ENCODE measurements at regions not wholly inside any gene's neighbourhood (a gene's known extent, or its start where the extent isn't known, plus 50 kb on each side); places are given as distances from the start of the nearest gene placed in this dataset.
"Not testable (repeated sequence)": the region's sequence is repeated elsewhere in the genome, so short reads cannot be mapped to it uniquely, and the experiment has no call there.

DNA sequence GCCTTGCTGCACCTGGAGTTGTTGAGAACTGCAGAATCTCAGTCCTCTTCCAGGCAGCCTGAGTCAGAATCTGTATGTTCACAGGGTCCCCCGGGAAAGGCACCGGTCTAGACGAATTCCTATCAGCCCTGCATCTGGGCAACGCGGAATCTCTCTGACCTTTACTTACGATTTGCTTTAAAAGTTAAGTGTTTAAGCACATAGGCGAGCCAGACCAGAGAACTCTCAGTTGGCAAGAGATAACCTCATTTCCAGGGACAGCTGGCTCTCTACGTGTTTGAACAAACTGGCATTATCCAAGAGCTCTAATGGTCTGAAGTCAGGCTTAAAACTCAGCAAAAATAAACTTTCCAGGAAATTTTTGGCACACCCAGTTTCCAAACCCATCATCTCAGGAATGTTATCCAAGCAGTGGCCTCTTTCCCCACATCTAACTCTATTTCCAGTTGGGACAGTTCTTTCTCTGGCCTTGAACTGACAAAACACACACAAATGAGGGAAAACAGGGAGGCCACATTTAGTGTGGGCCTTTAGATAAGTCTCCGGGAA is 53.4 kb downstream of the HES1 start:
- DNase-seq (no peak), ATAC-seq (ENCODE audit: poor library complexity) (no peak)
- intact Hi-C loops (cut with DNase I) = no loop called here

GRCh38 chr3:194191850-194192249 is 55.9 kb downstream of the HES1 start:
- ATAC-seq (ENCODE audit: poor library complexity); DNase-seq; intact Hi-C loops (cut with DNase I): not testable (repeated sequence)

DNA sequence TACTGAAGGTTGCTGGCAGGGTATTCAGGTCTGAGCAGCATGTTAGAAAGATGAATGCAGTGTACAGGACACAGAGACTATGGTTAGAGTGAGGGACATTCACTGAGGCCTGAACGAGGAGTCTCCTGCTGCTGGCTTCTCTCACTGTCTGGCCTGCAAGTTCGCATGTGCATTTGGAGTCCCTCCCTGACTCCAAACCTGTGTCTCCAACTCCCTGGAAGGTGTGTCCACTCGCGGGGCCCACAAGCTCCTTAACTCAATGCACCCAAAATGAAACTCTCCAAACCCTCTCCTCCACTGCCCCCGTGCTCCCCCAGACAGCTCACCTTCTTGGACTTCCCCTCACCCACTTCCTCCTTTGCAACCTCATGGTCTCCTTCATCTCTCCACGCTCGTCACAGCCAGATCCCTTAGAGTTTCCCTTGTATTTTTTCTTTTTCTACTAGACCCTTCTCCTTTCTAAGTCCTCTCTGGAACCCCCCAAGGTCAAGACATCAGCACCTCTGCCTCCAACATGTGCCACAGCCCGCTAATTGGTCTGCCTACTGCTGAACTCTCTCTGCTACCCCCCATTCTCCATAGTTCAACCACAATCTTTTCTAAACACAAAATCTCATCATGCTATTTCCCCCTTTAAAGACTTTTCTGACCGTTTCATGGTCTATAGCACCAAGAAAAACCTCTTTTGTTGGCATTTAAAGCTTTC is 58.3 kb downstream of the HES1 start:
- intact Hi-C loops (cut with DNase I) = no loop called here
- ATAC-seq (ENCODE audit: poor library complexity) = peak; percentile 47

DNA sequence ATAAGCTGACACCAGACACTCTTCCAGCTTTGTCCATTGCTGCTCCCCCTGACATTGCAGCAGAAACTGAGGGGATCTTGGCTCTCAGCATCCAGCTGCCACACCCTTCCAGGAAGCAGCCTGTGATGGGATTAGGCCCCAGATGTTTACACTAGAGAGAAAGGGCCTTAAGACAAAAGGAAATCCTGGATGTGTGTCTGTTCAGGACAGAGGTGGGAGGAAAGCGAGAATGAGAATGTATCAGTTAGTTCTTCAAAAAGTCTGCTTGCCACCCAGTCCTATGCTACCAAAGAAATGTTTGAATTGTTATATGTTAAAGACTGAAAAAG is 58.8 kb downstream of the HES1 start:
- no peak for ATAC-seq (ENCODE audit: poor library complexity)
- intact Hi-C loops (cut with DNase I) = no loop called here
- no peak for DNase-seq

More for the DNA sequence above, 58.3 kb downstream of the HES1 start:
- no peak for DNase-seq

DNA sequence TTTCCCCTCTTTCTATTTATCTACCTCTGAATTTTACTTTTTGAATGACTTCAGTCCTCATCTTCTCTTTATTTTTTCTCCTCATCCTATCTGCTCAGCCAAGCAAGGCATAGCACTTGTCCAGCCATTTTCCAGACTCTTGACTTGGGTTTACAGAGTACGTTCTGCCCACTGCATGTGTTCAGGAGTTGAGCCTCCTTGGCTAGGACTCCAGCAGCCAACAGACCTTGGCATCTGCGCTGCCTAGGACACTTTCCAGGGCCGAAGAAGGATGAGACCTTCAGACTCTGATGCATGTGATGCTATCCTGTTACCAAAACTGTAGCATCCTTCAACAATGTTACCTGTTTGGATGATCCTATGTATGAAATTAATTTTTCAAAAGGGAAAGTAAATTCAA is 59.7 kb downstream of the HES1 start:
- ATAC-seq (ENCODE audit: poor library complexity) (no peak), DNase-seq (no peak)
- intact Hi-C loops (cut with DNase I) = no loop called here

- ATAC-seq (ENCODE audit: poor library complexity) = no peak
- intact Hi-C loops (cut with DNase I) = no loop called here
- no peak for DNase-seq
Observed at GRCh38 chr3:194196876-194197275, 60.9 kb downstream of the HES1 start.

- no peak for DNase-seq
- ATAC-seq (ENCODE audit: poor library complexity) = peak; percentile 32
- intact Hi-C loops (cut with DNase I) = no loop called here
Observed at GRCh38 chr3:194197396-194197960, 61.5 kb downstream of the HES1 start.

GRCh38 chr3:194197981-194198695 is 62.2 kb downstream of the HES1 start:
- intact Hi-C loops (cut with DNase I) = no loop called here
- no peak for ATAC-seq (ENCODE audit: poor library complexity)
- no peak for DNase-seq

DNA sequence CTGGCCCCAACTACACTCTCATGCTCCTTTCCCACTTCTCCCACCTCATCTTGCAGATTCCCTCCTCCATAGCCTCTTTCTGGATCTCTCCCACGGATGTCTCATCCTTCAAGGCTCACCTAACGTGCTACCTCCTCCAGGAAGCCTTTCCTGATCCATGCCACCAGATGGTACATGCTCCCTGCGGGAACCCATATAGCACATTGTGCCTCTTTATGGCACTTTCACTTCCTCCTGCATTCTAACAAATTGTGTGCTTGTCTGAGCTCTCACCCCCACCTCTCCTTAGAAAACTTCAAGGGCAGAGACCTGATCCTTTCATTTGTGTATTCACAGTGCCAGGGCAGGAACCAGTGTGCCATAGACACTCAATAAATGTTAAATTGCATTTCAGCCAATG is 63.0 kb downstream of the HES1 start:
- ATAC-seq (ENCODE audit: poor library complexity) (no peak), DNase-seq (no peak)
- intact Hi-C loops (cut with DNase I) = no loop called here

GRCh38 chr3:194200422-194201081 is 64.6 kb downstream of the HES1 start:
- intact Hi-C loops (cut with DNase I) = no loop called here
- DNase-seq = no peak
- peak; percentile 45 for ATAC-seq (ENCODE audit: poor library complexity)

DNA sequence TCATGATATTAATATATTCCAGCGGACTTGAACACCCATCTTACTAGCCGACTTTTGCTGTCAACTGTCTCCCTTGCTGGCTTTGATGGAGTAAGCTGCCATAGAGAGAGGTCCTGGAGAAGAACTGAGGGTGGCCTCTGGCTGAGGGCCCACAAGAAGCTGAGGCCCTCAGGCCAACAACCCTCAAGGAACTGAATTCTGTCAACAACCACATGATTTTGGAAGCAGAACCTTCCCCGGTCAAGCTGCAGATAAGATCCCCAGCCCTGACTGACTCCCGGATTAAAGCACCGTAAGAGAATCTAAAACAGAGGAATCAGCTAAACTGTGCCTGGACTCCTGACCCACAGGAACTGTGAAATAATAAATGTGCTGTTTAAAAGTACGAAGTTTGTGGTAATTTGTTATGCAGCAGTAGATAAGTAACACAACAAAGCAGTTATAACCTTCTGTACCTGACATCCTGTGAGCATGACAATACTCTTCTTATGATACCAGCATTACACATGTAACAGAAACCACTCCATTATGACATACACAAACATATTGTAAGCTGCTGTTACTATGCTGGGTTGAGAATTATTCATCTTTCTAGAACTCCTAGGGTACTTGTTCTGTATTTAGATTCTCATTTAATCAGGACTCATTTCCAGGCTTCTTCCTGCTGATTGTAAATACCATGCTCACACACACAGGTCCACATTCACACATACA is 66.2 kb downstream of the HES1 start:
- no peak for DNase-seq
- intact Hi-C loops (cut with DNase I) = no loop called here
- ATAC-seq (ENCODE audit: poor library complexity) = no peak

DNA sequence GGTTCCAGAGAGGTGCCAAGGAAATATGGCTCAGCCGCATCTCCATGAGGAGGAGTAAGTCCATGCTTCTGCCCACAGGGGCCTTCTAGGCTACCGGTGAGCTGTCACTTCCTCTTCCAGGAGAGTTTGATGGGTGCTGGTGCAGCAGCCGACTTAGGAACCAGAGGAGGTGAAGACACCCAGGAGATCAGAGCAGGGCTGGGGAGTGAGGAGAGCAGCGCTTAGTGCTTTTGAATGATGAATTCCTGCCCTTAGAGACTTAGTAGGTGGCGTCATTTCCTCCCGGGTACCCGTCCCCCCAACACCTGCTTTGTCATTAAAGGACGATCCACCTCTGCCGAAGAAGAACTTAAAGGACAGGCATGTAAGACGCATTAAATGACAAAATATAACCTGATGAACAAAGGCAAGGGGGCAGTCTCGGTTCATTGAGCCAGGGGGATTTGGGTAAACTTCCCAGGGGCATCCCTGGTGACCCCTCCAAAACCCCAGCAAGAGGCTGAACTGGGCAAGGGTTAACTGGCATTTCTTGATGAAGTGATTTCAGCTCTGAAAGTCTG is 67.6 kb downstream of the HES1 start:
- no peak for ATAC-seq (ENCODE audit: poor library complexity)
- intact Hi-C loops (cut with DNase I) = no loop called here
- no peak for DNase-seq

DNA sequence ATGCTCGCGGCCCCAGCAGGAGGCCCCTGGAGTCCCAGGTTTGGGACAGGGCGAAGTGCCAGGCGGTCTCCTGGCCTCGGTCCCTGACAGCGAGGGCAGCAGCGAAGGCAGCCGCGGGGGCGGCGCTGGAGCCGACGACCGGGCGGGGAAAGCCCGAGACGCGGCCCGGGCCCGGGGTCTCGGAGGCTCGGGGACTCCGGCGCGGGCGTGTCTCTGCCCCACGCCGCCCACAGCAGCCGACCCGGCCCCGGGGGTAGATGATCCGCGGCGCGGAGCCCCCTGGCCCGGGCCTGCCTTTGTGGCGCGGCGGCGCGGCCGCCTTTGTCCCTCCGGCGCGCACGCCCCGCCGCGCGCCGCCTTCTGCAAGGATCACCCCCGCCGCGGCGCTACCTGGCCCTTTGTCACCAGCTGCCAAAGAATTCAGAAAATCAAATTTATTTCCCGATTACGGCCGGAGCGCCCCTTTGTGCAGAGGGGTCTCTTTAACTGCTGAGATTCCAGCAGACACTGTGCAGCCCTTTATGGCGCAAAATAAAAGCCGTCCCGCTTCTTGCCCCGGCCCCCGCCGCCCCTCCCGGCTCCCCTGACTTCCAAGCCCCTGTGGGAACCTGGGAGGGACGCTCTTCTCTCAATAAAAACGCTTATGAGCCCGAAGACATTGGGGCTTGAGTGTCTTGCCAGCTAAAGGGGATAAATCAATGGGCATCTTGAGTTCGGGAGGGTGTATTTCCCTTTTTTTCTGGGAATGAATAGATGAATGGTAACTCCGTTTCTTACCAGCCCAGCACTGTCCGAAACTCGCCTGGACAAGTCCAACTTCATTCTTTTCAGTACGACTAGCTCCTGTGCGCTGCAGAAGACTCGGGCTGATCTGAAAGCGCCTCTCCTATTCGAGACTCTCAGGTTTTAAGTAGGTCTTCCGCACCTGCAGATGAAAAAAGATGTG is 68.4 kb downstream of the HES1 start:
- intact Hi-C loops (cut with DNase I) = no loop called here
- DNase-seq (no peak), ATAC-seq (ENCODE audit: poor library complexity) (no peak)

DNA sequence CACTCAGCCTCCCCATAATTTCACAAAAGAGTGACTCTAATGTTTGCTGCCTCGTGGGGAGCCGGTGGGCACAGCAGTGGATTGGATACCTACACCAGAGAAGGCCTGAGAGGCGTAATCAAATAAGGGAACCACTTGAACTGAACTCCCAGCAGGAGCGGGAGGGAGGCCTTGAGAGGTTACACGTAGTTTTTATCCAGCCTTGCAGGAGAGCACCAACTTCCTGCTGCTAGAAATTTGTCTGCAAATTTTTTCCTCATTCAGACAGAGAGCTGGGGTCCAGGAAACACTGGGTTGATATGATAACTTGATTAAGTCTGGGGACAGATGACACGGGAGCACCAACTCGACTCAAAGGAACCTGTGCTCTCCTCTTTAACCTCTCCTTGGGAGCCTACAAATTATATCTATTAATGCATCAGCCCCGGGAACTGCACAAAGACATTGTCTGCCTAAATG is 69.8 kb downstream of the HES1 start:
- DNase-seq = no peak
- intact Hi-C loops (cut with DNase I) = no loop called here
- ATAC-seq (ENCODE audit: poor library complexity) = no peak

GRCh38 chr3:194206320-194206719 is 70.4 kb downstream of the HES1 start:
- intact Hi-C loops (cut with DNase I) = no loop called here
- peak; percentile 66 for ATAC-seq (ENCODE audit: poor library complexity)

DNA sequence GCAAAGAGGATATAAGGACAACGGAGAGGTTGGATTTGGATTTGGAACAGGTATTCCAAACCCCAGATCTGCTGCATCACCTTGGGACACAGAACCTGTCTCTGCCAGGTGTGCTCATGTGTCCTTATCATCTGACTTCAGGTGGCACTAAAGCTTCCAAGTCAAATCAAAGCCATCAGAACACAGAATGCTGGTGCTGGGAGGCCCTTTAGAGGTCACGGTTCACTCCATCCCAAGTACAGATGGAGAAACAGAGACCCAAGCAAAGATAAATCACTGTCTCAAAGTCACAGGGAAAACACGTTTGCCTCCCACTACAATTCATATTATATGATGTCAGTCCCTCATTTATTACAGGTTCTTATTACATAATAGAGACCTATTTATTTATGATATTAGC is 72.8 kb downstream of the HES1 start:
- DNase-seq (no peak), ATAC-seq (ENCODE audit: poor library complexity) (no peak)
- intact Hi-C loops (cut with DNase I) = no loop called here

More at GRCh38 chr3:194206320-194206719, 70.4 kb downstream of the HES1 start:
- DNase-seq = peak; percentile 55

- intact Hi-C loops (cut with DNase I) = no loop called here
- no peak for DNase-seq
Observed at GRCh38 chr3:194212161-194212844, 76.4 kb downstream of the HES1 start.

More at GRCh38 chr3:194212161-194212844, 76.4 kb downstream of the HES1 start:
- no peak for ATAC-seq (ENCODE audit: poor library complexity)

Data from Right ventricle myocardium superior (tissue), 1 donor.